Stimulated activated naive B cell treated with anti-CD40 and anti-IgM and Interleukin-4, amounts not matched to agents 10 μg/mL and 1 μg/mL and 100 μg/mL, for 72 hours (primary cell): ENCODE measurements at regions not wholly inside any gene's neighbourhood (a gene's known extent, or its start where the extent isn't known, plus 50 kb on each side); places are given as distances from the start of the nearest gene placed in this dataset.

Experiments
- ATAC-seq, 2 donors: fragments of 150-1000 bp; cut with Tn5 transposase; replicated peaks; 2 replicates each; pipeline ENCODE4 v1.10.0; 2021; ENCODE audit warnings: moderate library complexity in 1 of 2
- DNase-seq: peaks from one replicate; pipeline ENCODE4 v3.0.0; 2021
- H3K27ac Mint-ChIP-seq: one replicate; pipeline ENCODE4 v1.8.0; 2022; ENCODE audit warnings: mild to moderate bottlenecking, mixed read lengths
- H3K27me3 Mint-ChIP-seq, 2 donors: one replicate each; pipeline ENCODE4 v1.8.0; 2022; ENCODE audit warnings: mixed read lengths in 2 of 2
- H3K36me3 Mint-ChIP-seq, 2 donors: one replicate each; pipeline ENCODE4 v1.8.0; 2022; ENCODE audit warnings: mixed read lengths in 2 of 2, mild to moderate bottlenecking in 1 of 2
- H3K4me1 Mint-ChIP-seq, 2 donors: one replicate each; pipeline ENCODE4 v1.8.0; 2022; ENCODE audit warnings: mixed read lengths in 2 of 2, mild to moderate bottlenecking in 1 of 2
- H3K4me3 Mint-ChIP-seq, 2 donors: one replicate each; pipeline ENCODE4 v1.8.0; 2022; ENCODE audit warnings: mild to moderate bottlenecking in 2 of 2, mixed read lengths in 2 of 2, moderate library complexity in 1 of 2
- H3K9me3 Mint-ChIP-seq, 2 donors: one replicate each; pipeline ENCODE4 v1.8.0; 2022; ENCODE audit warnings: mixed read lengths in 2 of 2, mild to moderate bottlenecking in 1 of 2

DNA sequence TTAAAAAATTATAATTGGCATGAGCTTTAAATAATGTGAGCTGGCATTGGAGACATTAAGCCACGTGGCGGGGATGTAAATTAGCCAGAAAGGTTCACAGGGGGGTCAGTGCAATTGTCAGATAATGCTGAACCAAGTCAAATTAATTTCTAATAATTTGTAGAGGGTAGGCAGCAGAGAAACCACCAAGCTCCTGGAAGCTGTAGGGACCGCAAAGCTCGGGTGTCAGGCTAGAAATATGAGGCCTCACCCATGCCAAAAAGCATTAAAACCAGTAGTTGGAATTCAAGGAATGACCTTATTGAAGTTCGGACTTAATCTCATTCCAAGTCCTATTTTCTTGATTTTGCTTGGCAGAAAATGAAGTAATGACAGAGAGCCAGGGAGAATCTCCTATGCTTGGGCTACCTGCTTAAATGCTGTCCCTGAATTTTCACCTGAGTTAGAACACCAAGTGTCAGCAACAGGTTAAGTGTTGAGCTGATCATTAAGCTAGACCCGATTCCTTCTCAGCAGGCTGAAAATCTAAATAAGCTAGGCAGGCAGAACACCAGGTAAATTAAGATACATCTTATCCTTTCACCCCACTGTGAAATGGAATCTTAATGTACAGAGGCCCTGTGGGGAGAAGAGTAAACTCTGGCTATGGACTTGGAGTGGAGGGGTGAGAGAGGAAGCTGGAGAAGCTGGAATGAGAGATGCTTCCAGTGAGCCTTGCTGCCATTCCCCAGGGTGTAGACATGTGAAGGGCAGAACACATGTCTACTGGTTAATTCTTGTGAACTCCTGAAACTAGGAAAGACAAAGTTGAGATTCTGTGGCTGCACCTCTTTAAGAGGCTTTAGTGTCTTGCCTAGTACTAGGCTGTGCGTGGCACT lies 520.0 kb downstream of the SLC4A3 start:
- Mint-ChIP-seq H3K4me1 (no peaks in the 10 kb centered on the region), H3K27ac (no peak overlapping the region), H3K36me3 (no peaks in the 10 kb centered on the region), H3K4me3 (no peak overlapping the region), H3K9me3 (peaks cover 2 to 9% of the 10 kb centered on the region in 2 donors), H3K27me3 (no peaks in the 10 kb centered on the region)
- no peak for DNase-seq
- no peak for ATAC-seq

GRCh38 chr2:220148471-220149248 lies 521.2 kb downstream of the SLC4A3 start:
- no peak for DNase-seq
- no peaks in the 10 kb centered on the region for H3K27me3 Mint-ChIP-seq
- H3K36me3 Mint-ChIP-seq = no peaks in the 10 kb centered on the region
- no peak overlapping the region for H3K27ac Mint-ChIP-seq
- H3K4me1 Mint-ChIP-seq = no peaks in the 10 kb centered on the region
- no peak overlapping the region for H3K4me3 Mint-ChIP-seq
- no peak for ATAC-seq
- peaks cover 0 to 6% of the 10 kb centered on the region in 2 donors for H3K9me3 Mint-ChIP-seq

DNA sequence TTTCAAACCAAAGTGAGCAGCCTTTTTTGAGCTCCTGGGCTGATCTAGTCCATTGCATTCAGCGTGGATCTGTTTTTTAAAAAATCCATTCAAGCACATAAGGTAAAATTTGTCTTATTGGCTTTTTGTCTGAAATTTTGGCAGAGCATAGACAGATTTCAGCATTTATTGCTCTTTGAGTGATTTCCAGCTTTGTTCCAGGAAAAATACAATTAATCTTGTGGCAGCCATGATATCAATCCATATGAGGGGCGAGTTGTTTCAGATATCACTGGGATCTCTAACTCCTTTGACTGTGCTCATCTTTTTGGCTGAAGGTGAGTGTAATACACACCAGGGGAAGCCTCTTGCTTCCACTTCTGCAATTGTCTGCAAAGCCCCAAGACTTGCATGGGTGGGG lies 523.9 kb downstream of the SLC4A3 start:
- Mint-ChIP-seq H3K9me3 (no peaks in the 10 kb centered on the region), H3K36me3 (no peaks in the 10 kb centered on the region), H3K4me1 (no peaks in the 10 kb centered on the region), H3K27ac (no peak overlapping the region), H3K4me3 (no peak overlapping the region), H3K27me3 (no peaks in the 10 kb centered on the region)
- ATAC-seq = no peak
- no peak for DNase-seq

- Mint-ChIP-seq H3K36me3 (no peaks in the 10 kb centered on the region), H3K4me1 (no peaks in the 10 kb centered on the region), H3K9me3 (no peaks in the 10 kb centered on the region), H3K27ac (no peak overlapping the region), H3K4me3 (no peak overlapping the region), H3K27me3 (no peaks in the 10 kb centered on the region)
- no peak for DNase-seq
- ATAC-seq = no peak
Measured at GRCh38 chr2:220152281-220152935, 525.0 kb downstream of the SLC4A3 start.

GRCh38 chr2:220153118-220153517 lies 525.7 kb downstream of the SLC4A3 start:
- Mint-ChIP-seq H3K4me3 (no peak overlapping the region), H3K27me3 (no peaks in the 10 kb centered on the region), H3K27ac (no peak overlapping the region), H3K9me3 (no peaks in the 10 kb centered on the region), H3K36me3 (no peaks in the 10 kb centered on the region), H3K4me1 (no peaks in the 10 kb centered on the region)
- DNase-seq (no peak), ATAC-seq (no peak)

DNA sequence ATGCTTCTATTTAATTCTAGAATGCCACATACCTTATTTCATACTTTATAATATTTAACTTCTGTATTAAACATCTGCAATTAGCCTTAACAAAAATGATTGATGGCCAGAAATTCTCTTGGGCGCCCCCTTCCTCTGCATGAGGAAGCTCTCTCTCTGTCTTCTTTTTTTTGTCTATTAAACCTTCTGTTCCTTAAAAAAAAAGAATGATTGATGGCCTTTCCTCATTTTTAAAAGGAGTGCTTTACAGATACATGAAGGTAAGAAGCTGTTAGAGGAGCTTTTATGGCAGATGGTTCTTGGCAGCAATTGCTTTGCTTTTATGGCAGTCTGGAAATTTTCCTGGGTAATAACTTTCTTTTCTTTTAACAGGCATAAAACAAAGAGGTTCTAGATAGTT lies 526.9 kb downstream of the SLC4A3 start:
- ATAC-seq (no peak), DNase-seq (no peak)
- H3K36me3 Mint-ChIP-seq = no peaks in the 10 kb centered on the region
- no peak overlapping the region for H3K4me3 Mint-ChIP-seq
- H3K27ac Mint-ChIP-seq = no peak overlapping the region
- H3K4me1 Mint-ChIP-seq = no peaks in the 10 kb centered on the region
- no peaks in the 10 kb centered on the region for H3K27me3 Mint-ChIP-seq
- no peaks in the 10 kb centered on the region for H3K9me3 Mint-ChIP-seq

GRCh38 chr2:220157312-220157711 lies 529.9 kb downstream of the SLC4A3 start:
- DNase-seq (no peak), ATAC-seq (no peak)
- no peaks in the 10 kb centered on the region for H3K36me3 Mint-ChIP-seq
- H3K9me3 Mint-ChIP-seq = peaks cover 3 to 6% of the 10 kb centered on the region in 2 donors
- H3K27me3 Mint-ChIP-seq = no peaks in the 10 kb centered on the region
- H3K27ac Mint-ChIP-seq = no peak overlapping the region
- no peaks in the 10 kb centered on the region for H3K4me1 Mint-ChIP-seq
- H3K4me3 Mint-ChIP-seq = no peak overlapping the region

DNA sequence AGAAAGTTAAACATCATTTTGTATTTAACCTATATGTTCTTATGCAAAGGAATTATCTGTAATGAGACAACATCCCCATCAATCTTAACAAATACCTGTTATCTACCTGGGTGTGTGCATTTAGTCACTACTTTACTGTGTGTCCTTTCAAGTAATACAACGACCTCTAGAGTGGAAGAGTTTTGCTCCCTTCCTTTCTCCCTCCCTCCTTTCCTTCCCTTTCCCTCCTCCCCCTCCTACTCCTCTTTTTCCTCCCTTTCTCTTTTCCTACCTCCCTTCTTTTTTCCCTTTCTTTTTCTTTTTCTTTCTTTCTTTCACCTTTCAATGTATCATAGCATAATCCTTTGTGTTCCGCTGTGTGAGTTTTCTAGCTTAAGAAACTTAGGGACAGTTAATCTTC lies 532.3 kb downstream of the SLC4A3 start:
- ATAC-seq = no peak
- no peaks in the 10 kb centered on the region for H3K4me1 Mint-ChIP-seq
- peaks cover 3 to 6% of the 10 kb centered on the region in 2 donors for H3K9me3 Mint-ChIP-seq

DNA sequence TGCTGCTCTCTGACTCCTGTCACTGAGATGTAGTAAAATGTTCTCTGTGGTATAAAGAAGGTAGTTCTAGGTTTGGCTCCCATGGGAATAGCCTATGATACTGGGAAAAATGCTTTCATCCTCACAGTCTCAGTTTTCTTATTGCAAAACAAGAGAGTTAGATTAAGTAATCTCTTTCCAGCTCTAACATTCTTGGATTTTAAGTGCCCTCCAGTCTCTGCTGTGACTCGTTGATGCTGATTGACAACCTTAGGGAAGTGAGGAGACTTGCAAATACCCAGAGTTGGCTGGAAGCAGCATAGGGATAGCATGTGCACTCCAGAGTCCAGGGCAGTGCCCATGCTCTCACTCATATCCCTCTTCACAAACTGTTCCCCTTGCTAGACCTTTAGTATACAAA lies 534.9 kb downstream of the SLC4A3 start:
- H3K9me3 Mint-ChIP-seq = peaks cover 3 to 7% of the 10 kb centered on the region in 2 donors
- DNase-seq (no peak), ATAC-seq (no peak)
- no peaks in the 10 kb centered on the region for H3K4me1 Mint-ChIP-seq
- H3K27ac Mint-ChIP-seq = no peak overlapping the region
- no peaks in the 10 kb centered on the region for H3K36me3 Mint-ChIP-seq
- no peaks in the 10 kb centered on the region for H3K27me3 Mint-ChIP-seq
- no peak overlapping the region for H3K4me3 Mint-ChIP-seq

More for the DNA sequence above, 532.3 kb downstream of the SLC4A3 start:
- Mint-ChIP-seq H3K27me3 (no peaks in the 10 kb centered on the region), H3K27ac (no peak overlapping the region), H3K36me3 (no peaks in the 10 kb centered on the region), H3K4me3 (no peak overlapping the region)
- DNase-seq = no peak

DNA sequence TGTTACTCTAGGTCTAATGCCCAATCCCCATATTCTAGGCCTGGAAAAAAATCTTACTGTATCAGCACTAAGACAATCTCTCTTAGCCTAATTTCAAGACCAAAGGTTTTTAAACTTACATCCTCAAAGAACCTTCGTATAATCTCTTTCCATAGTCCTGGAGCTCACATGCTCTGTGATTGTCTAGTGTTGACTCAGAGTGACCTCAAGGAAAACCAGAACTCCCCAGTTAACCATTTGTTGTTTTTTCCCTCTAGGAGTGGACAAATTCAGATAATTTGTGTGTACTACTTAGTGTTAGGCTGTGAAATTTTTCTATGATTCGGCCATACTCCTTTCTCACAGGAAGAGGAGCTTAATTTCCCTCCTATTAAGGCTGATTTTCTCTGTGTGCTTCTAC lies 536.1 kb downstream of the SLC4A3 start:
- H3K27ac Mint-ChIP-seq = no peak overlapping the region
- H3K27me3 Mint-ChIP-seq = no peaks in the 10 kb centered on the region
- H3K36me3 Mint-ChIP-seq = no peaks in the 10 kb centered on the region
- H3K4me1 Mint-ChIP-seq = no peaks in the 10 kb centered on the region
- H3K9me3 Mint-ChIP-seq = peaks cover 3 to 7% of the 10 kb centered on the region in 2 donors
- H3K4me3 Mint-ChIP-seq = no peak overlapping the region
- ATAC-seq (no peak), DNase-seq (no peak)

DNA sequence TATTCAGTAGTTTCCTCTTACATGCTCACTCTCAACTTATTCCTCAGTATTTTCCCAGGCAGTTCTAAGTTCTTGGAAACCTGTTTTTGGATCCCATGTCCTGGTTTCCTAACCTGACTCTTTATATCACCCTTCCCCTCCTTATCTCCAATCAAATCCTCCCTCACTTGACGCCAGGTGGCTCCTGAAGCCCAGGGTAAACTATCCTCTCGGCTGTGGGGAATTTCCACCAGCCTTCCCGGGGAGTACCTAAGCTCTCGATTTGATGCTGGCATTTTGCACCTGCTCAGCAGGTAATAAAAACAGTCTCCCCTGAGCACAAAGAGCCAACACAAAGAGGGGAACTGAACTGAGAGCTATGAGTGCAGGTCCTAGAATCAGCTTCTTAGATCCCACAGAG lies 538.0 kb downstream of the SLC4A3 start:
- Mint-ChIP-seq H3K27me3 (no peaks in the 10 kb centered on the region), H3K4me3 (no peak overlapping the region), H3K9me3 (peaks cover 3 to 4% of the 10 kb centered on the region in 2 donors), H3K36me3 (no peaks in the 10 kb centered on the region), H3K4me1 (no peaks in the 10 kb centered on the region), H3K27ac (no peak overlapping the region)
- DNase-seq (no peak), ATAC-seq (no peak)

- Mint-ChIP-seq H3K9me3 (peaks cover 0 to 1% of the 10 kb centered on the region in 2 donors), H3K4me3 (no peak overlapping the region), H3K36me3 (no peaks in the 10 kb centered on the region), H3K27me3 (no peaks in the 10 kb centered on the region), H3K4me1 (no peaks in the 10 kb centered on the region), H3K27ac (no peak overlapping the region)
- ATAC-seq (no peak), DNase-seq (no peak)
Measured at GRCh38 chr2:220166616-220167015, 539.2 kb downstream of the SLC4A3 start.

DNA sequence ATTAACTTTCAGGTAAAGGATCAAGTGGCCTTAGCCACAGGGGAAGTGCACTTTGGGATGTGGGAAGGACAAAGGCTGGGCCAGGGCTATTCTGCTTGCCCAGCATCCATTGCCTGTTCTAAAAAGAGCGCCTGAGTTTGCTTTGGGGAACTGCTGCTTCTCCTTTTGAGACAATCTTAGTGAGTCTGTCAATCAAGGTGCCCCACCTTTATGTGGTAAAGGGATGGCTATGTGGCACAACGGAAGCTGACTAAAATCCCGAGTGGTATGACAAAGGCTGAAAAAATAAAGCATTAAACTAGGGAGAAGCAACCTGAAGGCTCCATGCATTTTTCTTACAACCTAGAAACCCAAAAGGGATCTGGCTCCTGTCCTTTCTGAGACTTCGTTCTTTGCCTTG lies 540.5 kb downstream of the SLC4A3 start:
- Mint-ChIP-seq H3K4me1 (no peaks in the 10 kb centered on the region), H3K4me3 (no peak overlapping the region), H3K27me3 (no peaks in the 10 kb centered on the region), H3K36me3 (no peaks in the 10 kb centered on the region), H3K27ac (no peak overlapping the region), H3K9me3 (peaks cover 0 to 1% of the 10 kb centered on the region in 2 donors)
- DNase-seq (no peak), ATAC-seq (no peak)

- H3K27me3 Mint-ChIP-seq = no peaks in the 10 kb centered on the region
- no peak overlapping the region for H3K27ac Mint-ChIP-seq
- no peaks in the 10 kb centered on the region for H3K4me1 Mint-ChIP-seq
- H3K4me3 Mint-ChIP-seq = no peak overlapping the region
- H3K9me3 Mint-ChIP-seq = peaks cover 0 to 1% of the 10 kb centered on the region in 2 donors
- no peak for DNase-seq
- no peak for ATAC-seq
- H3K36me3 Mint-ChIP-seq = no peaks in the 10 kb centered on the region
Measured at GRCh38 chr2:220168891-220169546, 541.6 kb downstream of the SLC4A3 start.
